ENCODE measurements at regions not wholly inside any gene's neighbourhood (a gene's known extent, or its start where the extent isn't known, plus 50 kb on each side); places are given as distances from the start of the nearest gene placed in this dataset.

GRCh38 chr7:133132906-133133305 is 51.0 kb upstream of the CHCHD3 start:
- no peaks in the 10 kb centered on the region for H3K36me3 ChIP-seq (ENCODE audit: control insufficient read depth, insufficient read depth, low read length)
- no peaks in the 10 kb centered on the region for H3K9me3 ChIP-seq (ENCODE audit: control insufficient read depth, insufficient read depth, low read depth, low read length)
- TF ChIP-seq CTCF (conservative IDR thresholded peaks at IDR 0.05 in 1 of 2, IDR thresholded peaks at IDR 0.05 in 1 of 2; ENCODE audit: low read depth in 1 of 2, low read length in 2 of 2) = no peak
- TF ChIP-seq EZH2 (IDR thresholded peaks at IDR 0.05; ENCODE audit: low read length, missing control alignments) = no peak
- no peak overlapping the region for H3K9ac ChIP-seq (ENCODE audit: insufficient read depth, low read length)
- H3K4me2 ChIP-seq (ENCODE audit: extremely low read depth, insufficient read depth, low read length) = no peak overlapping the region
- H3K27me3 ChIP-seq (ENCODE audit: control insufficient read depth, insufficient read depth, low read length) = no peaks in the 10 kb centered on the region
- H3K4me1 ChIP-seq (ENCODE audit: control insufficient read depth, extremely low read depth, insufficient read depth, low read length) = no peaks in the 10 kb centered on the region
- no peaks in the 10 kb centered on the region for H3K79me2 ChIP-seq (ENCODE audit: control insufficient read depth, insufficient read depth, low read length)
- no peak overlapping the region for H2AFZ ChIP-seq (ENCODE audit: low read length)
- no peak overlapping the region for H3K4me3 ChIP-seq (replicated peaks in 1 of 4; ENCODE audit: control extremely low read depth in 1 of 4, insufficient read depth in 1 of 4, low read depth in 3 of 4, low read length in 4 of 4)
- DNase-seq (ENCODE audit: low read depth in 2 of 2) = no peak
- H4K20me1 ChIP-seq (ENCODE audit: control insufficient read depth, extremely low read depth, insufficient read depth, low read length) = no peaks in the 10 kb centered on the region
- H3K27ac ChIP-seq (ENCODE audit: insufficient read depth, low read length) = no peak overlapping the region

- Histone ChIP-seq H2AFZ (ENCODE audit: low read length) (no peak overlapping the region), H3K9me3 (ENCODE audit: control insufficient read depth, insufficient read depth, low read depth, low read length) (no peaks in the 10 kb centered on the region), H3K79me2 (ENCODE audit: control insufficient read depth, insufficient read depth, low read length) (no peaks in the 10 kb centered on the region), H4K20me1 (ENCODE audit: control insufficient read depth, extremely low read depth, insufficient read depth, low read length) (no peaks in the 10 kb centered on the region), H3K27me3 (ENCODE audit: control insufficient read depth, insufficient read depth, low read length) (no peaks in the 10 kb centered on the region), H3K27ac (ENCODE audit: insufficient read depth, low read length) (no peak overlapping the region), H3K4me1 (ENCODE audit: control insufficient read depth, extremely low read depth, insufficient read depth, low read length) (no peaks in the 10 kb centered on the region), H3K36me3 (ENCODE audit: control insufficient read depth, insufficient read depth, low read length) (no peaks in the 10 kb centered on the region), H3K4me2 (ENCODE audit: extremely low read depth, insufficient read depth, low read length) (no peak overlapping the region), H3K4me3 (replicated peaks in 1 of 4; ENCODE audit: control extremely low read depth in 1 of 4, insufficient read depth in 1 of 4, low read depth in 3 of 4, low read length in 4 of 4) (no peak overlapping the region), H3K9ac (ENCODE audit: insufficient read depth, low read length) (no peak overlapping the region)
- TF ChIP-seq EZH2 (IDR thresholded peaks at IDR 0.05; ENCODE audit: low read length, missing control alignments) (no peak), CTCF (conservative IDR thresholded peaks at IDR 0.05 in 1 of 2, IDR thresholded peaks at IDR 0.05 in 1 of 2; ENCODE audit: low read depth in 1 of 2, low read length in 2 of 2) (no peak)
- no peak for DNase-seq (ENCODE audit: low read depth in 2 of 2)
Measured at GRCh38 chr7:133134810-133135209, 52.9 kb upstream of the CHCHD3 start.

- H3K36me3 ChIP-seq (ENCODE audit: control insufficient read depth, insufficient read depth, low read length) = no peaks in the 10 kb centered on the region
- DNase-seq (ENCODE audit: low read depth in 2 of 2) = peak in 1 of 2 donors; percentile 16
- no peaks in the 10 kb centered on the region for H3K9me3 ChIP-seq (ENCODE audit: control insufficient read depth, insufficient read depth, low read depth, low read length)
- no peak overlapping the region for H2AFZ ChIP-seq (ENCODE audit: low read length)
- H3K4me2 ChIP-seq (ENCODE audit: extremely low read depth, insufficient read depth, low read length) = no peak overlapping the region
- no peaks in the 10 kb centered on the region for H3K79me2 ChIP-seq (ENCODE audit: control insufficient read depth, insufficient read depth, low read length)
- TF ChIP-seq EZH2 (IDR thresholded peaks at IDR 0.05; ENCODE audit: low read length, missing control alignments) = no peak
- no peak for TF ChIP-seq CTCF (conservative IDR thresholded peaks at IDR 0.05 in 1 of 2, IDR thresholded peaks at IDR 0.05 in 1 of 2; ENCODE audit: low read depth in 1 of 2, low read length in 2 of 2)
- no peaks in the 10 kb centered on the region for H3K4me1 ChIP-seq (ENCODE audit: control insufficient read depth, extremely low read depth, insufficient read depth, low read length)
- no peaks in the 10 kb centered on the region for H3K27me3 ChIP-seq (ENCODE audit: control insufficient read depth, insufficient read depth, low read length)
- no peak overlapping the region for H3K9ac ChIP-seq (ENCODE audit: insufficient read depth, low read length)
- no peaks in the 10 kb centered on the region for H4K20me1 ChIP-seq (ENCODE audit: control insufficient read depth, extremely low read depth, insufficient read depth, low read length)
- no peak overlapping the region for H3K27ac ChIP-seq (ENCODE audit: insufficient read depth, low read length)
- H3K4me3 ChIP-seq (replicated peaks in 1 of 4; ENCODE audit: control extremely low read depth in 1 of 4, insufficient read depth in 1 of 4, low read depth in 3 of 4, low read length in 4 of 4) = no peak overlapping the region
Measured at GRCh38 chr7:133135451-133135850, 53.6 kb upstream of the CHCHD3 start.

Measured in fibroblast of lung (primary cell).